HG03520 (cell line): ENCODE measurements at regions not wholly inside any gene's neighbourhood (a gene's known extent, or its start where the extent isn't known, plus 50 kb on each side); places are given as distances from the start of the nearest gene placed in this dataset.
"Not testable (repeated sequence)": the region's sequence is repeated elsewhere in the genome, so short reads cannot be mapped to it uniquely, and the experiment has no call there.

Experiments used
- ATAC-seq: cut with Tn5 transposase; IDR thresholded peaks from one replicate; pipeline ENCODE4 v1.9.1; 2021; ENCODE audit warnings: mild to moderate bottlenecking, moderate library complexity; ENCODE audit not compliant: unreplicated experiment

DNA sequence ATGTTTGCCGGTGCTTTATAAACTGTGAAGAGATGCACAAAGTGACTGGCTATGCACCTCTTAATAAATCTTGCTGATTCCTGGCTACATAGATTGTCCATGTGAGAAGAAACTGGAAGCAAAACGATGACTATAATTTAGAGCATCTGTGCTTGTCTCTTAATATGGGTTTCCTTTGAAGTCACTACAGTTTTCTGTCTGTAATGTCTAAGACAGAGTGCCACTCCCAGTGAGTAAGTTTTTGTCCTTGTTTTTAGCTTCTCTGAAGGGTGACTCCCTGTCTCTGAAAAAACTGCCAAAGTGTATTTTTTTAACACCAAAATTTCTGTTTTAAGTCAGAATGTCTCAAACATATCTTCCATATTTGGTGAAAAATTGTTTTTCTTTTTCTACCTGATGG lies 175.1 kb downstream of the FASLG start:
- no peak for ATAC-seq

DNA sequence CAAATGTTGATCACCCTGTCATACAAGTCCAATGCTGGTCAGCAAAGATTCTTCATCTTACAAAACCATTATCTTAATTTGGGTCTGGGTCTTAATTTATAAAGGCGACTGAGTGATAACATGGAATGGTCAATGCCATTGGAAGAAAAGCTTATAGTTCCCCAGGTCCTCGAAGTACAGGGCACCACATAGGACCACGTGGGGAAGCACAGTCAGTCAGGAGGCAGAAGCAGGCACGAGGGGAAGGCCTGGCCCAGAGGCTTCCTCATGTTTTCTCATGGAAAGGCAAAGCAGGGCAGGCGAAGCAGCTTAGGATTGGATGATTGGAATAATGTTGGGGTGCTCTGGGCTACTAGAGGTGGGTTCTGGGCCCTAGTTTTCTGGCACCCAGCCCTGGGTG lies 175.7 kb downstream of the FASLG start:
- ATAC-seq: no peak

DNA sequence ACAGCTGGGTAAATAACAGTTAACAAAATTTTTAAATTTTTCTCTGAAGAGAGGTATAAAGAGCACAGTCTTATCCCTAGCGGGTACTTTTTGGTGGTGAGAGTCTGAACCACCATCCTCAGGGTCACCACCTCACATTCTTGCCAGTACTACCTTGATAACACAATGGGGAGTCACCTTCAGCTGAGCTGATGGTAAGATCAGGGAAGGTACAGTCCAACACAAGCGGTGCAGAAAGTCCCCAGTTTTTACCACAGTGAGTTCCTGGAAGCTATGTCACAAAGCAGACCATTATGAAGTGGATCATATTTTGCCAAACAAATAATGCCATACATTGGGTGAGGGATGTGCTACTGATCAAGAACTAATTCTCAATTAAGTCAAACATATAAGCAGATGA lies 176.9 kb downstream of the FASLG start:
- ATAC-seq: no peak

DNA sequence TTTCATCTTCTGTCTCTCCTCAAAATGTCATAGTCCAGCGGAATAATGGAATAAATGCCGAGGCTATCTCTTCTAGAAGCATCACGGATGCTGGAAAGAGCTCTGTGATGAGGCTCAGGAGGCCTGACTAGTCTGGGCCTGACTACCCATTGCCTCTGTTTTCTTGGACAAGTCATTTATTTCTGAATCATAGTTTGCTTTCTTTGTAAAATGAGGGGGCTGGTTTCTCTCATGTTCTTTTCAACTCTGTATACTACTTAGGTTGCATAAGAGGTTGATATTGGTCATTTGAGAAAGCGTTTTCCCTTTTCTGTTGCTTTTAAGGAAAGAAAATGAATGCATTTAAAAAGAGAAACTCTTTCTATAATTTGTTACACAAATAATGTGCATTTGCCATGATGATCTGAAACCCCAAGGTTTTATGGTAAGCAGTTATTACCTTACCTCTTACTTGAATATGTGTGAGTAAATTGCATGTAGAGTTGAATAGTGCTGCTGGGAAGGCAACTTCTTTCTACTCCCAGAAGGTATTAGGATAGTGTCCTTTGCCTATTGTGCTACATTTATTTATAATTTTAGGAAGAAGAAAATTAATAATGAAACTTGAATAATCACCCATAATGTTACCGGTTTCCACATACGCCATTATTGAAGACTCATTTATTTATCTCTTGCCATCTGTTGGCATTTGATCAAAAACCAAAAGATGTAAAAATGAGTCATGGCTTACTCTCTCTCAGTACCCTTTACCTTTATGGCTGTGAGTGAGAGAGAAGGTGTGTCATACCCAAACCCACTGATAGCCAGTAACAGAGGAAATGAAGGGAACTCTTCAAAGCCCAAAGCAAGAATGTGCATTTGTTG lies 179.1 kb downstream of the FASLG start:
- ATAC-seq: no peak

DNA sequence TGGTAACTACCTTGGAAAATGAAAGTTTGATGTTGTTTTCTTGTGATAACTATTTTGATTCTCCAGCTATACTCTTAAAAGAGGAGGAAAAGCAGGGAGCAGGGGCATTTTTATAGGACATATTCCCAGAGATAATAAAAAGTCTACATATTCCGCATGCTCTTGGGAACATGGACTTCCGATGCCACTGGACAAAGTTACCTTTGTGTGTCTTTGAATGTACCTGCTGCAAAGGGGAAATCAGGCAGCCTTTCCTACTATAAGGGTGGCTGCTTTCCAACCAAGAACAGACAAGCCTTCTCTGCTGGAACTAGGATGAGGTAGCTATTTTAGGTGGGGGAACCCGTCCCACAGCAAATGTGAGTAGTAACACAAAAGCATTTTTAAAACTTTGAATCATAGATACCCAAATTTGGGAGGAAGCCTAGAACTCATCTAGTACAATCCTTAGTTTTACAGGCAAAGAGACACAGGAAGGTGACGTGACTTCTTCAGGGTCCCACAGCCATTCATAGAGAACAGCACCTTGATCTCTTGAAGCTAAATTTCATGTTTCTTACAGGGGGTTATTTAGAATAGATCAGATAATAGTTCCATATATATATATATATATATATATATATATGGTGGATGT lies 179.9 kb downstream of the FASLG start:
- no peak for ATAC-seq

DNA sequence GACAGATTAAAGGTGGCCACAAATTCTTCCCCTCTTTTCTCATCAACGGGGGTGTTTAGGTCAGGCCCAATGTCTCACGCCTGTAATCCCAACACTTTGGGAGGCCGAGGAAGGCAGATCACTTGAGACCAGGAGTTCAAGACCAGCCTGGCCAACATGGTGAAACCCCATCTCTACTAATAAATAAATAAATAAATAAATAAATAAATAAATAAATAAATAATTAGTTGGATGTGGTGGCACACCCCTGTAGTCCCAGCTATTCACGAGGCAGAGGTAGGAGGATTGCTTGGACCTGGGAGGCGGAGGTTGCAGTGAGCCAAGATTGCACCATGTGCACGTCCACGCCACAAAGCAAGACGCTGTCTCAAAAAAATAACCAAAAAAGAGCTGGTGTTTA lies 180.7 kb downstream of the FASLG start:
- ATAC-seq: not testable (repeated sequence)

DNA sequence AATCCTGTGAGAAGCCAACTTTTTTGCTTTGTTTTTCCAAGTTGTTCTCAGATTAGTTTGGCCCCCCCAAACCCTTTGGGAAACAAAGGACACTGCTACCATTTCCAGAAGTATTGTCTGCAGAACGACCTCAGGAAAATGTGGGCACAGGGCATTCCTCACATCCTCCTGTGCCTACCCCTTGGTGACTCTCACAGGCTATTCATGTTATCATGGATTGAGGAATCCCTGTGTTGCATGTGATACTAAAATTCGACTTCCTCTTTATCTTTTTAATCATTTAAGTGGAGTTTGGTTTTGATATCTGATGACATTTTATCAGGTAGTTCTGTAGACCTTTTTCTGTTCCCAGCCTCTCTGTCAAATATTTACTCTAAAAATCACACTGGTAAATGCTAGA lies 184.5 kb downstream of the FASLG start:
- ATAC-seq: no peak

DNA sequence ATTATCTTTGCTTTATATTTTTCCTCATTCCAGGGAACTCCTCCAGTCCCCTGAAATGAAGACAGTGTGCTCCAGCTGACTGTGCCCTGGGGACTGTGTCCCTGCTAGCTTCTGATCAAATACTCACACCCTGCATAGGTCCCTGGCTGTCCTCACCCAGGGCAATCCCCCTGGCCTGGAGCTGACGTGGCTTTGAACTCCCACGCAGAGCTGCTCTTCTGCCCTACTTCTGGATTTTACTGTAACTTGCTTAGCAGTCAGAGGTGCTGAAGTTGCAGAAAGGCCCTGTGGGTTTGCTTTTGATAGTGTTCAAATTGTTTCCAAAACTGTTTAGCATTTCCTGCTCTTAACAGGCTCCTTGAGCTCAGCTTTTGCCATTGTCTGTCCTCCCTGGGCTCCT lies 186.5 kb downstream of the FASLG start:
- ATAC-seq: peak; percentile 63

DNA sequence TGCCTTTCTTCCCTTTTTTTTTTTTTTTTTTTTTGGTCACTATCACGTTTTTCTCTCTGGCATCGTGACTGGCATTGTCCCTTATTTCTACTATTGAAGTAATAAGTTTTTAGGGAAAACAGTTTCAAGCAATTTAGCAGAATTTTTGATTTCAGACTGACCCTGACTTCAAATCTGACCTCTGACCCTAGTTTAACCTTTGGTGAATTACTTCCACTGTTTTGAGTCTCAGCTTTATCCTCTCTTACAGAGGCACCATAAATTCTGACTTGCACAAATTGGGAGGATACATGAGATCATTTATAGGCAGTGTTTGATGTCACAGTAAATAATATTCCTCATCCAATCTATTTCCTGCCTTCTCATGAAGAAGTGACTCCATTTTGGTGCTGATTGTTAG lies 187.0 kb downstream of the FASLG start:
- ATAC-seq: no peak

DNA sequence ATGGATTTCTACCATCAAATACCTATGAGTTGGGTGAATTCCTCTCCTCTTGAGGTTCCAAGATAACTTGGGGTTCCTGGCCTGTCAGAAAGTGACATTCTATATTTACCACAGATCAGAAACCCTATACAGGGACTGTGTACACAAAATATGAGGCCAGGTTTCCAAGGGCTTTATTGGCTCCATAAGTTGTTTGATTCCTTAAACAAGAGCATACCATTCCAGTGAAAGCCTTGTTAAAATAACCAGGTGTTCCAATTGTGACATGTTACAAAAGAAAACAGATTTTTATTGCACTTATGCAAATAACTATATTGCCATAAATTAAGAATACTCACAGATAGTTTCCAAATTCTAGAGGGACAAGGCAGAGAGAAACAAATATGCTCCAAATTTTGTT lies 188.9 kb downstream of the FASLG start:
- ATAC-seq: not testable (repeated sequence)

DNA sequence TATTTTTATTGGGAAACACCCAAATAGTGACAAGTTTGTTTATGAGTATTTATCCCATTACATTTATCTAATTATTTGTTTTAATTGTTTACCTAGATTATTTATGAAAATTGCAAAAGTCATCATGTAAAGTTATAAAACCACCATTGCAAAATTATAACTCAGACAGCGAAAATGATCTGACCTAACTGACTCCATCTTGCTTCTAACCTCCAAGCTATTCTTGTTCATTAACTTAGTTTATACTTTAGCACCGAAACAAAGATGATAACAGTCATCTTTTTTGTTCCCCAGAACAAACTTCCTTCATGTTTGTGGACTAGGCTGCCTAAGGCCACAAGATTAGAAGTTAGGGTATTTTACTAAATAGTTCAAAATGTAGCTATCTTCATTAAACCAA lies 190.8 kb downstream of the FASLG start:
- no peak for ATAC-seq

DNA sequence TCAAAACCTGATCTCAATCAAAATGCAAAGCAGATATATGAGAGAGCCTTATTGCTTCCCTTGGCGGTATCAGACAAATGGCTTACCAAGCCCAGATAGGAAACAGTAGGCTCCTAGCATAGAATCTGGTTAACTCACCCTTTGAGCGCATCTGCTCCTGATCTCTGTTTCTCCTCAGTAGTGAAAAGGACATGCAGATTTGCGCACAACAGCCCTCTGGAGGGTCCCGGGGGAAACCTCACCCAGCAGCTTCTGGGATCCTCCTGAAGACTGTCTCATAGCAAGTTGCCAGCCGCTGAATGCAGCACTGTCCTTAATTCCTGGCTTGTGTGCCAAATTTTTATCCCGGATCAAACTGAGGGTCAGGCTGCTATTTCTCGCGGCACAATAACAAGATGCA lies 192.2 kb downstream of the FASLG start:
- no peak for ATAC-seq

DNA sequence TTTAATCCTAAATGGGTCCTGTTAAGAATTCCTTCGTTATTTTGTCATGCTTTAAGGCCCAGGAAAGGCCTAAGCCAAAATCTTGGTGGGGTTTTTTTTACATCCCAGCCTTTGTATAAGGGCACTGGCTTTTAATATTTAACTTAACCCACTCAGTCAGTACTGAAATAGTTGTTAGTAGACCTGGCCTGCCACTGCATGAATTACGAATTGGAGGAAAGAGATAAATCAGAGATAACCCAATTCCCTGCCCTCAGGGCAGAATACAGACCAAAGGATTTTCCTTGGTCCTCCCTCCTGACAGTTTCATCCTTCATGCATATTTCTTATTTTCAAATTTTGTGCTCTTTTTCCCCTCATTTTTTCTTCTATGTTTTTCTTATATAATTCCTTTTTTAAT lies 193.0 kb downstream of the FASLG start:
- ATAC-seq: no peak

DNA sequence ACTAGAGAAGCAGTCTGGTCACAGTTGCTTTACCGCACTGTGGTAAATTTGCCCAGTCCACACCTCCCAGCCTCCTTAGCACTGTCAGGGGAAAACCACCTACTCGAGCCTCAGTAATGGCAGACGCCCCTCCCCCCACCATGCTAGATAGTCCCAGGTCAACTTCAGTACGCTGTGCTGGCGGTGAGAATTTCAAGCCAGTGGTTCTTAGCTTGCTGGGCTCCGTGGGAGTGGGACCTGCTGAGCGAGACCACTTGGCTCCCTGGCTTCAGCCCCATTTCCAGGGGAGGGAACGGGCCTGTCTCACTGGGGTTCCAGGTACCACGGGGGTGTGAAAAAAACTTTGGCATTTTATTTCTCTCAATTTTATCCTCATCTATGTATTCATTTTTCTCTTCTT lies 194.8 kb downstream of the TNFSF18 start:
- ATAC-seq: not testable (repeated sequence)

DNA sequence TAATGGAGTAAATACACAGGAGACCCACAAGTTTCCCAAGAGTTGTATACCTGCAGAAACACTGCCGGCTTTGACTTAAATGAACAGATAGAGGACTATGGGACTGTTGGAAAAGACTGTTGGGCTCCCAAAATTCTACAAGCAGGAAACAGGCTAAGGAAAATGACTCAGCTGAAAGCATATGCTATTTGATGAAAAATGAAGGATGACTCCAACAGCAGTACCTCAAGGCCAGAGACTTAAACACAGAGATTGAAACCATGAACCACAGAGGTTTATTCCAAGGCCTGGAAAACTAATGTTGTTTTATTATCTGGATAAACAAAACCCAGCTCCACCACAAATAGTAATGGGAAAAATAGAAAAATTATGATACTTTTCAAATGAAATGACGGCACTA lies 187.7 kb downstream of the TNFSF18 start:
- ATAC-seq: no peak

DNA sequence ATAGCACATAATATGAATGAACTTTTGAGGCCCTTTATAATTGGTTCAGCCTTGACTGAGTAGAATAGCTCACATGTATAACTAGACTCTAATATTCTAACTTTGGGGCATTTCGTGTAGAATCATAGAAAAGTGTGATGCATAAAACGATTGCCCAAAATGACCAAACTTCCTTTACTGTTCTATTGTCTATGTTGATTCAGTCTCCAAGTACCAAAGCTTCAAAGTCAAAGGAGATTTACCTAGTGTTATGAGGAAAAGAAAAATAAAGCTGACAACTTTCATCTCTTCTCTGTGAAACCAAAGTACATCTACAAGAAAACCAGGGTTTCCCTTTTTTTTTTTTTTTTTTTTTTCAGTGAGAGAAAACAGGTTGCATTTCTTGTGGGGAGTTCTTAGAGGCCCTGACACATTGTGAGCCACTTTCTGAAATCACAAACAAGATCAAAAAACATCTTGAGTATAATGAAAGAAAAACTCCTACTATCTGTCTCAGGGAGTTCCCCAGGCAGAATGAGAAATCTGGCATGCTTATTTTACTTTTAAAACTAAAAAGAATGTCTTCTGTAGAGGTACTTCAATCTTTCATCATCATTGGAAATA lies 183.4 kb downstream of the TNFSF18 start:
- no peak for ATAC-seq

DNA sequence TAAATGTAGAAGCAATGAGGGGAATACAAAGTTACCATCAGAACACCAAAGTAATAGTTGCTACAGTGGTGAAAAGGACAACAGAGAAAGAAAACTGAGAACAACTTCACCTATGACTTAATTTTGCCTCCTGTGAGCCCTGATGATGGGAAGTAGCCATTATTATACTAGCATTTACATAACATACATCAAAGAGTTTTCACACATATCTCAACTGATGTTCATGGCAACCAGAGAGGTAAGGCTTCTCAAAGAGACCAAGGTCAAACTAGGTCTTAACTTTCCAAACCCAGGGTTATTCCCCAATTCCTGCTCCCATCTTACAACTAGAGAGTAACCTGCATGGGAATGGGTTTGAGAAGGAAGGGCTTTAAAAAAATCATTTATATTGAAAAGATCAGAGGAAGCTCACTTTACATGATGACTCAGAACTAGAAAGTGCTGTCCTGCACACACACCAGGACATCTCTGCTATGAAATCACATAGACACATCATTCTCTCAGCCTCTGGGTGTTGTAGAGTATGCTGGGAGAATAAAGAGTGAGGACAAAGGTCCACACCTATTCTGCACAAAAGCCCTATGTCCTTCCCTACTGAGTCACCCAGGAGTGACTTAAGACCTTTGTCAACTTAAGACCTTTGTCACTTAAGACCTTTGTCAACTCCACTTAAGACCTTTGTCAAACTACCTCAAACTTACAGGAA lies 179.7 kb downstream of the TNFSF18 start:
- ATAC-seq: no peak

DNA sequence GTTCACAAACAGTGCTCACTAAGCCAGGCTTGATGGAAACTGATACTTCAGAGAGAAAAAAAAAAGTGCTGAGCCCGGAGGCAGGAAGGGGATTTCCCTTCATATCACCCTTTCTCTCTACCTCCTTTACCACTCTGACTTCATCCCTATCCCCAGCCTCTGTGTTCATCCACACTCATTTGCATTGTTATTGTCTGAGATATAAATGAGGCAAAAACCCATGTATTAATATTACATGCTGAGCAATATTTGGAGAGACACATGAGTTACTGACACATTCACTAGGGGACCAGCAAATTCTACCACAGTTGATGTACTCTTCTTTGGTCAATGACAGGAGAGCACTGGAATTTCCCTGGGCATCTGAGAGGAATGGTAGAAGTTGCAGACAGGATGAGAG lies 175.8 kb downstream of the TNFSF18 start:
- ATAC-seq: no peak

DNA sequence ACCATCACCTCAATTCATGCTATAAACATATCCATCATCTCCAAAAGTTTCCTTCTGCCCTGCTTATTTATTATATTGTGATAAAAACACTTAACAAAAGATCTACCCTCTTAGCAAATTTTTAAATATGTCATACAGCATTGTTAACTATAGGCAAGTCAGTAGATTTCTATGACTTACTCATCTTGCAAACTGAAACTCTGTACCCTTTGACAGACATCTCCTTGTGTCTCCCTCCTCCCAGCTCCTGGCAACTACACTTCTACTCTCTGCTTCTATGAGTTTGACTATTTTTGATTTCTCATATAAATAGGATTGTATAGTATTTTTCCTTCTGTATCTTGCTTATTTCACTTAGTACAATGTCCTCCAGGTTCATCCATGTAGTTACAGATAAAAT lies 174.8 kb downstream of the TNFSF18 start:
- ATAC-seq: no peak

DNA sequence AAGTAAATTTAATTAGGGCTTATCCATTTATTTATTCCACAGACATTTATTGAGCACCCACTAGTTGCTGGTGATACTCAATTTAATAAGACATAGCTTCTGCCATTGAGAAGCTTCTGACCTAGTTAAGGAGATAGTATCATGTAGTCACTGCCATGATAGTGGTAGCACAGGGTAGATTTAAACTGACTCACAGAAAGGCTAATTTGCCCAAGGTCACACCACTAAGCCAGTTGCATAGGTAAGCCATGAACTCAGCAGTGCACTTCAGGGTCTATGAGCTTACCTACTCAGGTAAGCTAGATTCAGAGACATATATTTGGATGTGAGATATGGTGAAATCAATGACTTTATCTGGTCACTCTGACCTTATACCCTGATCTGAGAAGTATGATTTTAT lies 168.4 kb downstream of the TNFSF18 start:
- no peak for ATAC-seq

DNA sequence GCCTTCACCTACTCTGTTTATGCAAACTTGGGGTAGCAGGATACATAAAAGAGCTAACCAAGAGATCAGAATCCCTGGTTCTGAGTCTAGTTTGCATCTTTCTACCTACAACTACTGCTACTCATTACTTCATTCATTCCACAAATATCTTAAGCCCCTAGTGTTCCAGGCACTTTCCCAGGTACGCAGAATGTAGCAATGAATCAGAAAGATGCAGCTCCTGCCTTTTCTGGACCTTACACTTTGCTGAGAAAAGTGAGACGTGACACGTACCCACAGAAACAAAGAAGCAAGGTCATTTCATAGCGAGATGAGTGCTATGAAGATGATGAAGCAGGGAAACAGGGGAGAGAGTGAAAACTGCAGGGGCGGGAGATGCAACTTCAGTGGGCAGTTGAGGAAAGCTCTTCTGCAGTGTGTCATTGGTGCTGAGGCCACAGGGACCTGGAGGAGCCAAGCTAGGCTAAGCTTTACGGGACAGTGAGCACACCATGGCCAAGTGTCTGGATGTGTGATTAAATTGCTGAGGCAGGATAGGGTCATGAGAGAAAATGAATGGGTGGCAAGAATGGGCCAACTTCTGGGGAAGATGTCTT lies 167.9 kb downstream of the TNFSF18 start:
- ATAC-seq: no peak
